ENCODE measurements at regions not wholly inside any gene's neighbourhood (a gene's known extent, or its start where the extent isn't known, plus 50 kb on each side); places are given as distances from the start of the nearest gene placed in this dataset.

DNA sequence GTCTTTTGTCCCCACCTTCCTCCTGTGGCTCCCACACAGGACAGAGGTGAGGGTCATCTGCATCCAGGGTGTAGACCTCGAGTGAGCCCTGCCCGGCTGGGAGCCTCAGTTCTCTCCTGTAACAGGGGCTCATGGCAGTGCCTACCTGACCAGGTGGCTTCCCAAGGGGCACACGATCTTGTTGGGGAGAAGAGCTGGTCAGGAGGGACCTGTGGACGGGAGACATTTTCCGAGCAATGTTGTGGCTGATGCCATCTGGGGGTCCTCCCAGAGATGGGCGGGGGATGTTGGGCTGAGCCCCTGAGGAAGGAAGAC lies 51.9 kb downstream of the CEBPB start:
- DNase-seq (ENCODE audit: low read depth), result no peak

DNA sequence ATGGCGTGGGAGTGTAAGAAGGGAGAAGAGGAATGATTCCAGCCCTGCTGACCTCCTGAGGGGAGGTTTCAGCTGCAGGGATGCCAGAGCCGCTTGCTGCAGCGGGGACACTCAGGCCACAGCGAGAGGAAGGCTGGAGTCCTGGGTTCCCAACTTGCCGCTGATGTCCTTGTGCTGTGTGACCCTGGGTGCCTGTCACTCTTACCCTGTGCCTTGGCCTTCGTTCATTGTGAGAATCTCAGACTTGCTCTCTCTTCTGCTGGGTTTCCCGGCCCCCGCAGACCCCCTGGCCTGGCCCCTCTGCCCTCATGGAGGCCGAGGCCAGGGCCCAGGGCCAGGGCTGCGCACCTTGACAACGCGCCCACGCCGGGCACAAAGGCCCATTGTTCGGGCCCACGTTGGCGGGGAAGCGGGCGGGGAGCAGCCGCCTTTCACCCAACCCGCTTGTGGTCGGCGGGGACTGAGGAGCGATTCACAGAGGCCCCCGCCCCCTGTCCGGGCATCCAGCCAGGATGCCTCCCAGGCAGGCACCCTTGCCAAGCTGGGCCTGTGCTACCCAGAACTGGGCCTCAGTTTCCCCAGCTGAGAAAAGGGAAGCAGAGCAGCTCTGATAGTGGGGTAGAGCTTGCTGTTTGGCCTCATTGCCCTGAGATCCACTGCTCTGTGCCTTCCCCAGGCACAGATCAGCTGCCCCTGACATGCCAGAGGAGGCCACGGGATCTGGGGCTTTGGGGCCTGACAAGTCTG lies 52.4 kb downstream of the CEBPB start:
- DNase-seq (ENCODE audit: low read depth), result no peak

DNA sequence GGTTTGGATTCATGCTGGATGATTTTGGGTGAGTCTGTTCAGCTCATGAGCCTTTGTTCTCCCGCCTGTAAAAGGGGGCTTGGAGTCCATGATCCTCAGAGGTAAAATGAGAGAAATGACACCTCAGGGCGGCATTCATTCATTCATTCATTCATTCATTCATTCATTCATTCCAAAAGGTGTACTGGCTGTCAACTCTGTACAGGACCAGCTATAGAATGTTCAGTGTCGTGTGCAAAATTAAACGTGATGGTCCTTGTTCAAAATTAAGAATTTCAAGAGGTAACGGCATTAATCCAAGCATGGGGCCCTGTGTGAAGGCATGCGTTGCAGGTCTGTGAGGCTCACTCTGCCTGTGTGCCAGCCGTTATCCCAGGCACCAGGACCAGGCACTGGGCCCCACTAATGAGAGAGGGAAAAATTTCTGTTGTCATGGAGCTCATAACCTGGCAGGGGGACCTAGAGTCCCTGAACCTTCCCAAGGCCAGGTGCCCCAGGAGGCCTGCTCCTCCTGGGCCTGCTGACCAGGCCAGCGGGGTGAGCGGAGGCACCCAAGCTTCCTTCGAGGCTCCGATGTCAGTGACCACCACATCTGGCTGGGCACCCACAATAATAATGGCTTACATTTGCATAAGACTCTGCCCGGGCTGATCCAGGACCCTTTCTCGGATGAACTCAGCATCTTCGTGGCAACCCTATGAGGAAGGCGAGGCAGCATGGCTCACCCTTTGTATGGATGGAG lies 53.2 kb downstream of the CEBPB start:
- DNase-seq (ENCODE audit: low read depth), result no peak

DNA sequence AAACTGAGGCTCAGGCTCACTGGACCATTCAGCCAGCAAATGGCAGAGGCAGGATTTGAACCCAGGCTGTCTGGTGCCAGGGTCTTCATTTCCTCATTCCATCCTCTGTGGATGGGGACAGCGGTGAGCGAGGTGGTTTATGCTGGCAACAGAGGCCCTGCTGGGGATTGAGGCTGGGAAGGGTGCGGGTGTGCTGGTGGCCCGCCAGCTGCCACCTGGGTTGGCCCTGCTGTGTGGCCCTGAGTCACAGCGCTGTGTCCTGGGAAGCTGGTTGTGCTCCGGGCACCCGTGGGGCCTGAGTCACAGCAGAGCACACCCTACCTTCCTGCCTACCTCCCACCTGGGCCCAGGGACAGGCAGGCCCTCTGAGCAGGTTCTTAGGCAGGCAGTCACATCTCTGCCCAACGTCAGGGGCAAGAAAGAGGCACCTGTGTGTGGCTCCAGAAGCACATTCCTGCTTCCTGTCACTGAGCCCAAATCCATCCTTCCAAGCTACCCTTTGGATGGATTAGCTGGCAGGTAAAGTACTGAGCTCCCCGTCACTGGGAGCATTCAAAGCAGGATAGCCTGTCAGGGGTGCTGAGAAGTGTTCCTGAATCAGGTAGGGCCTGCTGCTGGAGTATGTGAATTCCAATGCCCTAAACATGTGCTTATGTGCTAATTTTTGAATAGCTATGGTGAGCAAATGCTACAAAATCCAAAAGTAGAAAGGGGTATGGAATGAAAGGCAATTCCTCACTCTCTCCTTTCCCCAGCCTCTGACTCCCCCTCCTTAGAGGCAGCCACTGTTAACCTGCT lies 53.9 kb downstream of the CEBPB start:
- no peak for DNase-seq (ENCODE audit: low read depth)

DNA sequence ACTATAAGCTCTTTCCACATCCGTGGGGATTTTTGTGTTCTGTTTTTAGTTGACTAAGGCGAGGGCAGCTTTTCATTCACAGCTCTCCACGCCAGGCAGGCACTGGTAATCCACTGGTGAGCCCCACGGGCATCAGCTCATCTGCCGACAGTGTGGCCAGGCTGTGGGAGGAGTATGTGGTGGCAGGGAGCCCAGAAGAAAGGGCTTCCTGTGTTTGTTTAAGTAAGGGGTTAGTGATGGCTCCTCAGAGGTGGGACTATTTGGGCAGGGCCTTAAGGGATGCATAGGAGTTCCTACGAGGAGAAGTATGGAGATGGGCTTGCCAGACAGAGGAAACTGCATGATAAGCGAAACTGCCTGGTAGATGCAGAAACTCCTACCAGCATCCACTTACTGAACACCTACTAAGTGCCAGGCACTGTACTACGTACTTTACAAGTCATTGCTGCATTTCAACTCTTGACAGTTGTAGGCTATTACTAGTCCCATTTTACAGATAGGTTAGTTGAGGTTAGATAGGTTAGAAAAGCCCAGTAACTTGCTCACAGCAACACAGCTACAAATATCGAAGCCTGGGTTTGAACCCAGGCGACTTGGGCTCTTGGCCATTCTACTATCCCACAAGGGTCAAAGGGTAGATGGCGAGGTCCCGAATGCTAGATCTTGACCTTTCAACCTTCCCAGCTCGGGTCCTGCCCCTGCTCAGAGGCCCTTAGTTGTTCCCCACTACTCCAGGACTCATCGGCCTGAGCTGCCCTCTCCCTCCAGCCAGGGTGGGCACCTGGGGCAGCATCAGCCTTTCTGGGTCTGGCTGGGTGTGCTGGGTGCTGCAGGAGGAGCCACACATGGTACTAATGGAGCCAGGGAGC lies 55.1 kb downstream of the CEBPB start:
- DNase-seq (ENCODE audit: low read depth), result no peak

DNA sequence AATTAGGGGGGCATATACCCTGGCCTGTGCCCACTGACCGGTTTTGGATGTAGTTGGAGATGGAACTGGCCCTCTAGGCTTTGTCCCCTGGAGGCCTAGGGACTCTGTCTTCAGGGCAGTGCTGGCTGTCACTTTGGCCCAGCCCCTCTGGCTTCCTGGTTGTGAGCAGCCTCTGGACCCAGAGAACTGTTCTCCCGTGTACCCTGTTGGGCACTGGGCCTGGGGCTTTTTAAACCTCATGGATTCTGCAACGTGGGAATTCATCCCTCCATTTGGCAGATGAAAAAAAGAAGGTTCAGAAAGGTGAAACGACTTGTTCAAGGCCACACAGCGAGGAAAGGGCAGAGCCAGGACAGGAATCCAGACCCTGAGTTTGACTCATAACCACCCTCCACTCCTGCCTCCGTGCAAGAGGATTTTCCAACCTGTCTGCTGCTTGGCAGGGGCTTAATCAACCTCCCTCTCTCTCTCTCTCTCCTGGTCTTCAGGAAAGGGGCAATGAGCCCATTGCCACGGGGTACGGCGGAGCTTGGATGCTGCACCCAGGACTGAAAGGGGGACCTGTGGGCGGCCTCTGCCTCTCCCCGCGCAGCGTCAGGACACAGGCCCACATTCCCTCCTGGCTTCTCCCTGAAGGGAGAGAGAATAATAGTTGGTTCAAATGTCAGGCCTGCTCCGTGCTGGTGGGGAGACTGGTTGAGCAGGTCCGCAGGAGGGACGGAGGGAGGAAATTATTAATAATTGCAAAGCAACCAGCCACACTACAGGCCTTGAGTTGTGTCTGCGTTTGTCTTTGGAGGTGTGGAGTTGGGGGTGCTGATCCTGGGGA lies 56.0 kb downstream of the CEBPB start:
- no peak for DNase-seq (ENCODE audit: low read depth)

DNA sequence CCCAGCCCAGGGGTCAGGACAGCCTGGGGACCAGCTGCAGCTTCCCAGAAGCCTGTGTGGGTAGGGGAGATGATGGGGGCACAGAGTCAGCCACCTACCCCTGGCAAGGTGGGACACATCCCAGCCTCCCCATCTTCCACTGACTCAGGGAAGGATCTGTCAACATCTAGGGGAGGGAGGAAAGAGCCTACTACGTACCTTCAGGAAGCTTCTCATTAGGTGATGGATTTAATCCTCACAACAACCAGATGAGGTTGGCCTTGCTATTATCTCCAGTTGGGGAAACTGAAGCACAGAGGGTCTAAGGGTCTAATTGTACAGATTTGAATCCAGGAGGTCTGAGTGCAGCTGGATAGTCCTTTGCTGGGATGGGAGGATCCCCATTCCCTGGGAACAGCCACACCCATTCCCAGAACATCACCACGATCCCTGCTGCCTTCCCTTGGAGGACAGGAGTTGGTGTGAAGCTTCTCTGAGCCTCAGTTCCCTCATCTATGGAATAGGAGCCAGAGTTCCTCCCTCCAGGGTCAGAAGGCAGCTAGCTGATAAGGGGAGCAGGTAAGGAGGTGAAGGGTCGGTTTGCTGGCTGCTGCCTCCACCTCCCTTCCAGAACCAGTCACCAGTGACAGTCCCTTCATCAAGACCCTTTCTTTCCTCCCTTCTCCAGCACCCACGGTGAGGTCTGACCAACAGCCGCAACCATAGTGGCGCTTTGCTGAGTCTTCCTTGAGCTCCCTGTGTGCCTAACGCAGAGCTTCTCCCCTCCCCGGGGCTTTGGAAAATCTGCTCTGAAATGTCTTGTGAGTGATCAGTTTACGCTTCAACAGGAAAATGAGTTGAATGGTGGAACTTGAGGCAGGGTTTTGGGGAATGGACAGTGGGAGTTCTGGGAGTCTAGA lies 56.8 kb downstream of the CEBPB start:
- DNase-seq (ENCODE audit: low read depth), result no peak

DNA sequence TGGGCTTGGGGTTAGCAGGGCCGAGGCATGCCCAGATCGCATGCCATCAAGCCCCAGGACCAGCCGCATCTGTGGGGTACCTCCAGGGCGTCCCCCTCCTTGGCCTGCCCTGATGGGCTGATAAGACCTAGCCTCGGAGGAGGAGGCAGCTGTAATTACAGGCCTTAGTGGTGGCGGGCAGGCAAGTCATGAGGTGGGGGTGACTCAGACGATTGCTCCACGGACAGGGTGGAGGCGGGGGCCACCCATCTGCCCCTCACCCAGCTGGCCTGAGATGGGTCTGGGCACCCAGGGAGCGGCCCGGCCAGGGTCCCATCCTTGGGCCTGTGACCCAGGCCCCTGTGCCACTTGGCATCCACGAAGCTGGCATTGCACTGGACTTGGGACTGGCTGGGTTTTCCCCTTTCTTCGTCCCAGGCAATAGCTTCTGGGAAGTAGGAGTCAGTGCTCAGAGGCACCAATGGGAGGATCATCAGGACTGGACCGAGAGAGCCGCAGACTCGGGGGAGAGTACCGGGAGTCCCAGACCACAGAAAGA lies 57.5 kb downstream of the CEBPB start:
- DNase-seq (ENCODE audit: low read depth), result no peak

DNA sequence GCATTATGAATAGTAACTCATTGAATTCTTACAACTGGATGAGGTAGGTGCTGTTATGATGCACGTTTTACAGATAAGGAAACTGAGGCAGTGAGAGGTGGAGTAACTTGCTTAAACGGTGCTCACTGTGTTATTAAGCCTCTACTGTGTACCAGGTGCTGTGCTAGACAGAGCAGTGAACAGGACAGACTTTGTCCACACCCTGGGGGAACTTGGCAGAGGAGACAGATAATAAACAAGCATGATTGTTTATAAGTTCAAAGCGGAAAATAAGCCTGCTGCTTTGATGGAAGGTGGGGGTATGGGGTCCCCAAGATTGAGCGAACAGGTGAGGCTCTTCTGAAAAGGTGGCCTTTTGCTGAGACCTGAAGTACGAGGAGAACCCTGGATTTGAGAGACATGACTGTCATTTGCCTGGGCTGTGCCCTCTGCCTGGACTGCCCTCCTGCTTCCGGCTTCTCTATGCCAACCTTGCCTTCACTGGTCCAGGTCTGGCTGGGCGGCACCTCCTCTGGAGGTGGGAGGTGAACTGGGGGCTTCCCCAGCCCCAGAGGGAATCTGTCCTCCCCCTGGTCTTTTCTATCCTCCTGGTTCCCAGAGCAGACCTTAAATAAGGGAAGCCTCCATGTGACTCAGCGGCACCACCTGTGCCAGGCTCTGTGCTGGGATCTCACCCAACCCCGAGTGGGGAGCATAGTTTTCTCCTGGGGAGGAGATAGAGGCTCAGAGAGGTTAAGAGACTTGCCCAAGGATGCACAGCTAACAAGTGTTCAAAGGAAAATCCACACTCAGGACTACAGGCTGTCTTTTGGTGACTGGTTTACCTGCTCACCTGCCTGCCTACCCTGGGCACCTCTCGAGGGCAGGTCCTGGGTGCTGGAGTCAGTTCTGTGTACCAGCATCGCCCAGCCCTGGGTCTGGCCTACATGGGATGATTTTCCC lies 59.1 kb downstream of the CEBPB start:
- no peak for DNase-seq (ENCODE audit: low read depth)

DNA sequence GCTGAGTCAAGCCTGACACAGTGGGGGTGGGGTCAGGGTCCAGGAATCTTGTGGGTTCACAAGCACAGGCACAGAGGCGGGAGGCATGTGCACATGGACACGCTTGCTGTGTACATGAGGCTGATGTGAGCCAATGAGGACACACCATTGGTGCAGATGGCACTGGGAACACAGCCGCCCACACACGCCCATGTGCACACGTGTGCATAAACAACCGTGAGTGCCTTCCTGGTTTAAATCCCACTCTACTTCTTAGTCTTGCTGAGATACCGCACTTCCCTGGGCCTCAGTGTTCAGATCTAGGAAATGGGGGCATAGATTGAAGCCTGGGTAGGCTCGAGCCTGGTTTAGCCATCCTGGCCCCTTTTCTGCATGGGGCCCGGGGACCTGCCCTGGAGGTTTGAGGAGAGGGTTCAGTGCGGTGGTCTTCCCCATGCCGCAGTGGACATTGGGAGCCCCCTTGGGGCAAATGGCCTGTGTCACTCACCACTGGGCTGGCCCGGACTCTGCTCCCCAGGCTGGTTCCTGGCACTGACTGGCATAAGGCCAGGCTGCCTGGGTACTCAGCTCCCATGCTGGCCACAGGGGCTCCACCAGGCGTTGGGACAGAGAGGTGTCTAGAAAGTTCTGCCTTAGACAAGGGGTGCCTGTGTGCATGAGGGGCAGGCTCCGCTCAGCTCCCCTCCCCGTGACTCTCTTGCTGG lies 60.2 kb downstream of the CEBPB start:
- DNase-seq (ENCODE audit: low read depth), result no peak

DNA sequence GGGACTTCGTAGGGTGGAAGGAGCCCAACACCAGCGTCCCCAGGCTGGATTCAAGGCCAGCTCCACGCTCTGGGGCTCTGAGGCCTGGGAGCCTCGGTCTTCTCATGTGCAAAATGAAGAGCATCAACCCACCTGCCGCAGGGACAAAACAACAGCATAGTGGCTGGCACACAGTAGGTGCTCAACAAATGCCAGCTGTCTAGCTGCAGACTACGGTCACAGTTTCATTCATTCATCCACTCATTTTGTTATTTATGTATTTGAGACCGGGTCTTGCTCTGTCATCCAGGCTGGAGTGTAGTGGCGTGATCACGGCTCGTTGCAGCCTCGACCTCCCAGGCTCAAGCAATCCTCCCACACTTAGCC lies 60.7 kb downstream of the CEBPB start:
- no peak for DNase-seq (ENCODE audit: low read depth)

DNA sequence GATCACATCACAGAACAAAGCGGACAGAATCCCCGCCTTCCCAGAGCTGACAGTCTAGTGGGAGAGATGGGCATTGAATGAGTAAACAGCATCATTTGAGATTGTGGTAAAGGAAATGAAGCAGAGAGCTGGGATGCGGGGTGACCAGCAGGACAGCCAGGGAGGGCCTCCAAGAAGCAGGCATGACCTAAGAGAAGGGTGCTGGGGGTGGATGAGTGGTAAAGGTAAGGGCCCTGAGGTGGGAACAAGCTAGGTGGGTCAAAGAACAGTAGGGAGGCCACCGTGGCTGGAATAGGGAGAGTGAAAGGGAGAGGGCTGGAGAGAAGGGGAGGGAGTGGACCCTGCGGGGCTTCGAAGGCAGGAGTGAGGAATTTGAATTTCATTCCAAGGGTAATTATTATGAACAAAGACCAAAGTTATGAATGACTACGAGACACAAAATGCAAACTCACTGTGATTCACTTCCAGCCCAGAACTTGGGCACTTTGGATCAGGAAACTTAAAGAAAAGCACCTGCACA lies 61.4 kb downstream of the CEBPB start:
- no peak for DNase-seq (ENCODE audit: low read depth)

DNA sequence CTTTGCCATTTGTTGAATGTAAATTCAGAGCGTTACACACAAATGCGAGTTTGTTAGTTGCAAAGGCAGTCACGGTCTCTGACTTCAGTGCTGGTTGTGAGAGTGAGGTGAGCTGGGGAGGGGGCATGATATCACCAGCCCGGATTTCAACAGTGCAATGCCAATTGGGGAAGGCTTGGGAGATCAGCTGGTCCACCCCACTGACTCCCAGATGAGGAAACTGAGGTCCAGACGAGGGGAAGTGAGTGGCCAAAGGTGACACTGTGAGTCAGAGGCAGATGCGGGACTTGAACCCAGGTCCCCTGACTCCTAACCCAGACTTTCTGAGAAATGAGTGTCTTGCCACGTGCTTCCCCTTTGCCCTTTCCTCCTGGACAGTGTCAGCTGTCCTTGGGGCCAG lies 62.1 kb downstream of the CEBPB start:
- no peak for DNase-seq (ENCODE audit: low read depth)

DNA sequence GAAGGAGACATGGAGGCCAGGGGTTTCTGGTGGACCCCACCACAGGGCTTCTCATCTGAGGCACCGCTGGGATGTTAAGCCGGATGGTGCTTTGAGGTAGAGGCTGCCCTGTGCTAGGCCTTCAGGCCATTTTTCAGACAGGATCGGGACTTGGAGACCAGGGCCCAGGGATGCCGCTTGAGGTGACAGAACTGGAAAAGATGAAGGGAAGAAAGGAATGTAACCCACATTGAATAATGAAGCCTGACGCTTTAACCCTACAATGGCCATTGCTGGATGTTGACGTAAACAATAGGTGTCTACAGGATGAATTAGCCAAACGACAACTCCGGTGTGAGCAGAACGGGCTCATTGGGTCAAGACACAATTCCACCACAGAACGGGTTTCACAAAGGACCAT lies 62.5 kb downstream of the CEBPB start:
- no peak for DNase-seq (ENCODE audit: low read depth)

DNA sequence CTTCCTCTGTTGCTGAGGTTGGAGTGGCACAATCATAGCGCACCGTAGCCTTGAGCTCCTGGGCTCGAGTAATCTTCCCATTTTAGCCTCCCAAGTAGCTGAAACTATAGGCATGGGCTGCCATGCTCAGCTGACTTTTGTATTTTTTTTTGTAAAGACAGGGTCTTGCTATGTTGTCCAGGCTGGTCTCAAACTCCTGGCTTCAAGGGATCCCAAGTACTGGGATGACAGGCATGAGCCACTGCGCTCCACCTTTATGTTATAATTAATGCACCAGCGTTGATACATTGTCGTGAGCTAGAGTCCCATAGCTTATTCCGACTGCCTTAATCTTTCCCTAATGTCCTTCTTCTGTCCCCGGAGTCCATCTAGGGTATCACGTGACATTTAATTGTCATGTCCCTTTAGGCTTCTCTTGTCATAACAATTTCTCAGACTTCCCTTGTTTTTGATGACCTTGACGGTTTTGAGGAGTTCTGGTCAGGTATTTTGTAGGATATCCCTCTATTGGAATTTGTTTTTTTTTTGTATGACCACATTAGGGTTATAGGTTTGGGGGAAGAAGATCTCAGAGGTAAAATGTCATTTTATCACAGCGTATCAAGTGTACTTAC lies 63.9 kb downstream of the CEBPB start:
- no peak for DNase-seq (ENCODE audit: low read depth)

DNA sequence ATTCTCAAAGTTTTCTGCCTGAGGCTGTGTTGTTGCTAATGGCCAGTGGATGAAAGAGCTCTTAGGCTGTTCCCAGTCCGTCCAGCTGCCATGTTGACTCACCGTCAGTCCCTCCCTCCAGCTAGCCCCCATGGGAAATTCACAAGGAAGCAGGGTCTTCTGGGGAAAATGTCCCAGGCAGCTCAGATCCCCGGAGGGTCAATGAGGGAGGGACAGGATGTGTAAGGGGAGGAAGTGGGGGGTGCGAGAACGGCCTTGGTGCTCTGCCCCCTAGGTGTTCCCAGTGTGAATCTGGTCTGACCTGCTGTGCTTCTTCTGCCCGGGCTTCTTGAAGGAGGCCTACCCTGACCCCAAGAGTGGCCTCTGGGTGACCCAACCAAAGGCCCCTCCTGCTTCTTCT lies 65.9 kb downstream of the CEBPB start:
- DNase-seq (ENCODE audit: low read depth), result no peak

DNA sequence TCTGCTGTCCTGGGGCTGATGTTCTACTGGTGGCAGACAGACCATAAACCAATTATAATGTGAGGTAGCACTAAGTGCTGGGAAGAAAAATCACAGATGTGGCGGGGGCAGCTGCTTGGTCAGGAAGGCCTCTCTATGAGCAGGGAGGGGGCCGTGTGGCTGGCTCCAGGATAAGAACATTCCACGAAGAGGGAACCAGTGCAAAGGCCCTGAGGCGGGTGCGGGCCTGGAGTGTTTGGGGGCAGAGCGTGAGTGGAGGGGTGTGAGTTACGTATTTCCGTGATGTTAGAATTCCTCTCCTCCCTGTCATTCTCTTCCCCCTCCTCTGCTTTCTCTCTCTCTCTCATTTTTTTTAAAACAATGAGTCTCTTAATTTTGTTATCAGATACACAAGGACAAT lies 67.2 kb downstream of the CEBPB start:
- no peak for DNase-seq (ENCODE audit: low read depth)
